ENCODE measurements at regions not wholly inside any gene's neighbourhood (a gene's known extent, or its start where the extent isn't known, plus 50 kb on each side); places are given as distances from the start of the nearest gene placed in this dataset.

GRCh38 chr14:86299994-86300393, 770.0 kb downstream of the FLRT2 start:
- DNase-seq (ENCODE audit: low read depth) = no peak
- H3K4me3 ChIP-seq (ENCODE audit: low read depth, low read length) = no peak overlapping the region
- TF ChIP-seq CTCF (IDR thresholded peaks at IDR 0.05; ENCODE audit: insufficient read depth, low read depth, low read length, missing control alignments) = no peak

DNA sequence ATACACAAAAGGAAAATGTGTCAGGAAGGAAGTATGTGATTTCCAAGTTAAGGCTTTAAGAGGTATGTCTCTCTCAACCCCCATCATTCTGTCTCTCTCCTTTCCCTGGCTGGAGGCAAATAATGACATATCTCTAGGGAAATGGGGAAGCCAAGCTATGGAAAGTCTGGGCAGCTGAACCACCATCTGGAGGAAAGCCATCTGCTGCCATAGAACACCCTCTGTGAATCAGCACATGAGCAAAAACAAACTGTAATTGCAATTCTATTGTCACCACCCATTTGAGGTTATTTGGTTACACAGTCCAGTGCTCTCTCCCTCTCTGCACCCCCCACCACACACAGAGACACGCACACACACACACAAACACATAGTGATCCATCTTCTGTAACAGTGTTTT, 766.2 kb downstream of the FLRT2 start:
- no peak overlapping the region for H3K4me3 ChIP-seq (ENCODE audit: low read depth, low read length)

GRCh38 chr14:86288336-86288735, 758.4 kb downstream of the FLRT2 start:
- H3K4me3 ChIP-seq (ENCODE audit: low read depth, low read length) = no peak overlapping the region
- TF ChIP-seq CTCF (IDR thresholded peaks at IDR 0.05; ENCODE audit: insufficient read depth, low read depth, low read length, missing control alignments) = no peak
- no peak for DNase-seq (ENCODE audit: low read depth)

More for the DNA sequence above, 766.2 kb downstream of the FLRT2 start:
- TF ChIP-seq CTCF (IDR thresholded peaks at IDR 0.05; ENCODE audit: insufficient read depth, low read depth, low read length, missing control alignments) = no peak
- DNase-seq (ENCODE audit: low read depth) = no peak

DNA sequence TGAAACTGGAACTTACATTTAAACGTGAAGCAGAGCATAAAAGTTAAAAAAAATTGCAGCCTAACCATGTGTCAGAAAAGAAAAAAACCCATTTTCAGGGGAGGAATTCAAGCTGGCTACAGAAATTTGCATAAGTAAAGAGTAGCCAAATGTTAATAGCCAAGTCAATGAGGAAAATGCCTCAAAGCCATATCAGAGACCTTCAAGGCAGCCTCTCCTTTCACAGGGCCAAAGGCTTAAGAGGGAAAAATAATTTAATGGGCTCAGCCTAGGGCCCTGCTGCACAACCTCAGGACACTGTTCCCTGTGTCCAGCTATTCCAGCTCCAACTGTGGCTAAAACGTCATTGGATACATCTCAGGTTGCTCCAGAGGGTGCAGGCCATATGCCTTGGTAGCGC, 749.5 kb downstream of the FLRT2 start:
- H3K4me3 ChIP-seq (ENCODE audit: low read depth, low read length) = no peak overlapping the region
- no peak for DNase-seq (ENCODE audit: low read depth)
- TF ChIP-seq CTCF (IDR thresholded peaks at IDR 0.05; ENCODE audit: insufficient read depth, low read depth, low read length, missing control alignments) = no peak

- DNase-seq (ENCODE audit: low read depth) = no peak
- no peak overlapping the region for H3K4me3 ChIP-seq (ENCODE audit: low read depth, low read length)
- TF ChIP-seq CTCF (IDR thresholded peaks at IDR 0.05; ENCODE audit: insufficient read depth, low read depth, low read length, missing control alignments) = no peak
Measured at GRCh38 chr14:86257973-86258372, 728.0 kb downstream of the FLRT2 start.

GRCh38 chr14:86243158-86243557, 713.2 kb downstream of the FLRT2 start:
- no peak overlapping the region for H3K4me3 ChIP-seq (ENCODE audit: low read depth, low read length)
- DNase-seq (ENCODE audit: low read depth) = no peak
- no peak for TF ChIP-seq CTCF (IDR thresholded peaks at IDR 0.05; ENCODE audit: insufficient read depth, low read depth, low read length, missing control alignments)

GRCh38 chr14:86237733-86238132, 707.8 kb downstream of the FLRT2 start:
- H3K4me3 ChIP-seq (ENCODE audit: low read depth, low read length) = no peak overlapping the region
- no peak for DNase-seq (ENCODE audit: low read depth)
- TF ChIP-seq CTCF (IDR thresholded peaks at IDR 0.05; ENCODE audit: insufficient read depth, low read depth, low read length, missing control alignments) = no peak

Measured in GM12865 (cell line).